ENCODE measurements at regions not wholly inside any gene's neighbourhood (a gene's known extent, or its start where the extent isn't known, plus 50 kb on each side); places are given as distances from the start of the nearest gene placed in this dataset.
A peak's percentile ranks its signal among the peaks of the same experiment; 100 is the strongest.
"Not testable (repeated sequence)": the region's sequence is repeated elsewhere in the genome, so short reads cannot be mapped to it uniquely, and the experiment has no call there.

DNA sequence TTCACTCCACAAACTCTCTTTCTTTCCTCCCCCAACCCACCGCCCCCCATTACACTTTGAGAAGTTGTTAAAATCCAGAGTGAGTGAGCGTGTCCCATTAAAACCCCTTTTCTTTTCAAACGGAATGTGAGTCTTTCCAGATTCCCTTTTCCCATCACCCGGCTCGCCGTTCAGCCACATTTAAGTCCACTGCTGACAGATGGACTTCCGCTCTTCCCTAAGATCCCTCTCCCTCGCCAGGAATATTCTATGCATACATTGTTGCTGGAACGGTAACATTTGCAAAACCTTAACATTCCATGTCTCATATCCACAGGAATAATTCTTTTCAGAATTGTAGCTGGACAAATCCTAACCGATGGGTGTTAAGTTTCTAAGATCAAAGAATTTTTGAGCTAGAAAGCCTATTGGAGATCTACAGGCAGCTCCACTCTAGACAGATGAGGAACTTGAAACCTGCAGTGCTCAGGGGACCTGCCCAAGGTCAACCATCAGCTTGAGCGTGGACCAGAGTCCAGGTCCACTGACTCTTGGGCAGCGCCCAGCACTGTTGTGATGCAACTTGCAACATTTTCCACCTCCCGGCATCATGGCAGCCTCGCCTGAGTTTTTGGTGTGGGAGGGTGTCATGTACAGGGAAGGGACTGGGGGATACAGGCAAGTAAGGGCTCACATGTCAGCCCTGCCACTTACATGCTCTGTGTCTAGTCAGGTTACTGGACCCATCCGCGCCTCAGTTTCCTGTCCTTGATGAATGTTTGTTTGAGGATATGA lies 500.1 kb downstream of the CCDC171 start:
- Histone ChIP-seq H3K27me3 (ENCODE audit: insufficient read depth, low read length) (no peaks in the 10 kb centered on the region), H2AFZ (ENCODE audit: low read length, unreplicated experiment) (no peak overlapping the region), H3K36me3 (ENCODE audit: insufficient read depth, low read length) (no peaks in the 10 kb centered on the region)

DNA sequence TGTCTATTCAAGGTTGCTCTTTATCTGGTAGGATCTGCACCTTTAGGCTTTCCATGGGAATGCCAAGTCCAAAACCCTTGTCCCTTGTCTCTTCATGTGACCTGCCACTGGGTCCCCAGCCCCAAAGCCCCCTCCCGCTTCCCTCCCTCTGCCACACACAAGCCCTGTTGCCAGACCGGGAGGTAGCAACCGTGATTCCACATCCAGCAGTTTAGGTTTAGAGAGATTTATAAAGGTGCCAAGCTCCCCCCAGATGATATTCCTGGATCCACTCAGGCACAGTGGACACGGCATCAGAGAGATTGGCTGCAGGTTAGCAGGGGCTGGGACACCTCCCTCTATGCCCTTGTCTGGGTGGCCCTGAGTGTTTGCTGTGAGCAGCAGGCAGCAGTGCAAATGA lies 504.7 kb downstream of the CCDC171 start:
- H3K4me3 ChIP-seq (ENCODE audit: low read depth, low read length), result no peak overlapping the region
- H3K27me3 ChIP-seq (ENCODE audit: insufficient read depth, low read length), result no peaks in the 10 kb centered on the region
- no peak overlapping the region for H2AFZ ChIP-seq (ENCODE audit: low read length, unreplicated experiment)
- H3K4me1 ChIP-seq (ENCODE audit: control insufficient read depth, insufficient read depth, low read length, unreplicated experiment), result peaks cover 13% of the 10 kb centered on the region
- no peaks in the 10 kb centered on the region for H3K79me2 ChIP-seq (ENCODE audit: control insufficient read depth, insufficient read depth, low read length, unreplicated experiment)
- no peak overlapping the region for H3K27ac ChIP-seq (ENCODE audit: low read depth, low read length)
- no peaks in the 10 kb centered on the region for H3K36me3 ChIP-seq (ENCODE audit: insufficient read depth, low read length)

More for the DNA sequence above, 500.1 kb downstream of the CCDC171 start:
- Histone ChIP-seq H3K4me1 (ENCODE audit: control insufficient read depth, insufficient read depth, low read length, unreplicated experiment) (peaks cover 5% of the 10 kb centered on the region), H3K4me3 (ENCODE audit: low read depth, low read length) (no peak overlapping the region), H3K27ac (ENCODE audit: low read depth, low read length) (no peak overlapping the region), H3K79me2 (ENCODE audit: control insufficient read depth, insufficient read depth, low read length, unreplicated experiment) (no peaks in the 10 kb centered on the region)

DNA sequence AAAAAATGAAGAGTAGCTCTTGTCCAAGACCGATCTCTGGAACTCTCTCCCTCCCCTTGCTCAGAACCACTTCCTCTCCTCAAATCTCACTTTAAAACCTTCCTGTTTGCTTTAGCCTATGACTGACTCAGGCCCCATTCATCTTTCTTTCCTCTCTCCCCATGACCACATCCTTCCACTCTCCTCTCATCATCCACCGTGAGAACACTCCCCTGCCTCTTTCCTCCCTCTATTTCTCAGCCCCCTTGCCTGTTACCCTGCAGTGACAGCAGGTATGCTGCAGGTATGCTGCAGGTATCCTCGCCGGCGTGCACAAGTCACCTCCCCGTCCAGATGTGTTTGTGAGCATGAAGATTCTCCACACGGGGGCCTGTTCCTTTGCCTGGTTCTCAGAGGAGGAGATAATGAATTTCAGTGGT lies 505.3 kb downstream of the CCDC171 start:
- Histone ChIP-seq H3K4me3 (ENCODE audit: low read depth, low read length) (no peak overlapping the region), H3K27me3 (ENCODE audit: insufficient read depth, low read length) (no peaks in the 10 kb centered on the region), H3K79me2 (ENCODE audit: control insufficient read depth, insufficient read depth, low read length, unreplicated experiment) (no peaks in the 10 kb centered on the region), H3K4me1 (ENCODE audit: control insufficient read depth, insufficient read depth, low read length, unreplicated experiment) (peaks cover 19% of the 10 kb centered on the region), H2AFZ (ENCODE audit: low read length, unreplicated experiment) (no peak overlapping the region), H3K27ac (ENCODE audit: low read depth, low read length) (peak overlapping the region; percentile 47), H3K36me3 (ENCODE audit: insufficient read depth, low read length) (no peaks in the 10 kb centered on the region)

GRCh38 chr9:16060436-16061129 lies 507.7 kb downstream of the CCDC171 start:
- Histone ChIP-seq H2AFZ (ENCODE audit: low read length, unreplicated experiment) (no peak overlapping the region), H3K4me1 (ENCODE audit: control insufficient read depth, insufficient read depth, low read length, unreplicated experiment) (peaks cover 28% of the 10 kb centered on the region), H3K27me3 (ENCODE audit: insufficient read depth, low read length) (no peaks in the 10 kb centered on the region), H3K27ac (ENCODE audit: low read depth, low read length) (no peak overlapping the region), H3K36me3 (ENCODE audit: insufficient read depth, low read length) (no peaks in the 10 kb centered on the region), H3K79me2 (ENCODE audit: control insufficient read depth, insufficient read depth, low read length, unreplicated experiment) (no peaks in the 10 kb centered on the region), H3K4me3 (ENCODE audit: low read depth, low read length) (no peak overlapping the region)

GRCh38 chr9:16062542-16063240 lies 509.8 kb downstream of the CCDC171 start:
- Histone ChIP-seq H3K27ac (ENCODE audit: low read depth, low read length) (peak overlapping the region; percentile 52), H2AFZ (ENCODE audit: low read length, unreplicated experiment) (peak overlapping the region; percentile 29), H3K4me3 (ENCODE audit: low read depth, low read length) (peak overlapping the region; percentile 19; the same call in 1 of the 2 replicates), H3K36me3 (ENCODE audit: insufficient read depth, low read length) (no peaks in the 10 kb centered on the region), H3K79me2 (ENCODE audit: control insufficient read depth, insufficient read depth, low read length, unreplicated experiment) (no peaks in the 10 kb centered on the region), H3K4me1 (ENCODE audit: control insufficient read depth, insufficient read depth, low read length, unreplicated experiment) (peaks cover 24% of the 10 kb centered on the region), H3K27me3 (ENCODE audit: insufficient read depth, low read length) (no peaks in the 10 kb centered on the region)

DNA sequence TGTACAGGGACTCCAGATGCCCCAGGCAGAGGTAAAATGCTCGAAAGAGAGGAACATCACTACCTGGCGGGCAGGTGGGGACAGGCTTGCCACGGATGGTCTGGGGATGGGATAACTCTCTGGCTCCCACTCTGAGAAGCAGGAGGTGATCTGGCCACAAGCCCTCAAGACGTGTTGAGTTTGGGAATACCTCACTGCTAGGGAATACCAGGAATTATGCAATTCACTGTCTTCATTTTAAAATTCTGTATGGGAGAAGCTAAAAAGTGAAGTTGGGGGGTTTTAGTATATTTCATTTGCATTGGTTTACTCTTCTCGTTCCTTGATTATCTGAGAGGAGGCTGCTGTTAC lies 510.4 kb downstream of the CCDC171 start:
- H2AFZ ChIP-seq (ENCODE audit: low read length, unreplicated experiment), result peak overlapping the region; percentile 29

GRCh38 chr9:16064771-16065170 lies 511.9 kb downstream of the CCDC171 start:
- Histone ChIP-seq H3K36me3 (ENCODE audit: insufficient read depth, low read length) (no peaks in the 10 kb centered on the region), H2AFZ (ENCODE audit: low read length, unreplicated experiment) (no peak overlapping the region), H3K27me3 (ENCODE audit: insufficient read depth, low read length) (no peaks in the 10 kb centered on the region), H3K27ac (ENCODE audit: low read depth, low read length) (no peak overlapping the region), H3K79me2 (ENCODE audit: control insufficient read depth, insufficient read depth, low read length, unreplicated experiment) (no peaks in the 10 kb centered on the region), H3K4me1 (ENCODE audit: control insufficient read depth, insufficient read depth, low read length, unreplicated experiment) (peaks cover 16% of the 10 kb centered on the region), H3K4me3 (ENCODE audit: low read depth, low read length) (no peak overlapping the region)

More for the DNA sequence above, 510.4 kb downstream of the CCDC171 start:
- no peaks in the 10 kb centered on the region for H3K36me3 ChIP-seq (ENCODE audit: insufficient read depth, low read length)
- H3K27me3 ChIP-seq (ENCODE audit: insufficient read depth, low read length), result no peaks in the 10 kb centered on the region
- peaks cover 22% of the 10 kb centered on the region for H3K4me1 ChIP-seq (ENCODE audit: control insufficient read depth, insufficient read depth, low read length, unreplicated experiment)
- H3K79me2 ChIP-seq (ENCODE audit: control insufficient read depth, insufficient read depth, low read length, unreplicated experiment), result no peaks in the 10 kb centered on the region
- peak overlapping the region; percentile 52 for H3K27ac ChIP-seq (ENCODE audit: low read depth, low read length)
- peak overlapping the region; percentile 19; the same call in 1 of the 2 replicates for H3K4me3 ChIP-seq (ENCODE audit: low read depth, low read length)

- not testable (repeated sequence) for H3K27me3 ChIP-seq (ENCODE audit: insufficient read depth, low read length); H3K36me3 ChIP-seq (ENCODE audit: insufficient read depth, low read length); H3K4me3 ChIP-seq (ENCODE audit: low read depth, low read length); H3K27ac ChIP-seq (ENCODE audit: low read depth, low read length); H2AFZ ChIP-seq (ENCODE audit: low read length, unreplicated experiment); H3K79me2 ChIP-seq (ENCODE audit: control insufficient read depth, insufficient read depth, low read length, unreplicated experiment)
- peaks cover 16% of the 10 kb centered on the region for H3K4me1 ChIP-seq (ENCODE audit: control insufficient read depth, insufficient read depth, low read length, unreplicated experiment)
Observed at GRCh38 chr9:16066201-16066600, 513.4 kb downstream of the CCDC171 start.

- H3K79me2 ChIP-seq (ENCODE audit: control insufficient read depth, insufficient read depth, low read length, unreplicated experiment), result no peaks in the 10 kb centered on the region
- no peak overlapping the region for H2AFZ ChIP-seq (ENCODE audit: low read length, unreplicated experiment)
- no peak overlapping the region for H3K27ac ChIP-seq (ENCODE audit: low read depth, low read length)
- H3K27me3 ChIP-seq (ENCODE audit: insufficient read depth, low read length), result no peaks in the 10 kb centered on the region
- H3K36me3 ChIP-seq (ENCODE audit: insufficient read depth, low read length), result no peaks in the 10 kb centered on the region
- H3K4me3 ChIP-seq (ENCODE audit: low read depth, low read length), result no peak overlapping the region
- peaks cover 5% of the 10 kb centered on the region for H3K4me1 ChIP-seq (ENCODE audit: control insufficient read depth, insufficient read depth, low read length, unreplicated experiment)
Observed at GRCh38 chr9:16068476-16068875, 515.6 kb downstream of the CCDC171 start.

DNA sequence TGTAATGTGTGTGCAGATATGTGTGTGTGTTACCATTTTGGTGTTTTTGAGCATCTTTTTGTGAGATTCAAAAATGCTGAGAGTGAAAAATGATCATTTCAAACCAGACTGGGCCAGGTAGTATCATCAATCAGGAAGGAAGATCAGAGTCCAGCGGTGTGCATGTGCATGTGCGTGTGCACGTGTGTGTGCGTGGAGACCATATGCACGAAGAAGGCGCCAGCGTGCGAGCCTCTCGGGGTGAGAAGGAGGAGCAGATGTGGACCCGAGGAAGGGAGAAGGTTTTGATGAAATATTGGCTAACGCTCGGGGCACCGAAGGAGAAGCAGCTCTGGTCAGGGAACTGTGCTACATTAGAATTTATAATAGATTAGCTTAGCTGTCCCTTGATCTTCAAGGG lies 516.4 kb downstream of the CCDC171 start:
- H2AFZ ChIP-seq (ENCODE audit: low read length, unreplicated experiment), result no peak overlapping the region
- no peaks in the 10 kb centered on the region for H3K4me1 ChIP-seq (ENCODE audit: control insufficient read depth, insufficient read depth, low read length, unreplicated experiment)
- no peaks in the 10 kb centered on the region for H3K27me3 ChIP-seq (ENCODE audit: insufficient read depth, low read length)
- H3K79me2 ChIP-seq (ENCODE audit: control insufficient read depth, insufficient read depth, low read length, unreplicated experiment), result no peaks in the 10 kb centered on the region
- no peaks in the 10 kb centered on the region for H3K36me3 ChIP-seq (ENCODE audit: insufficient read depth, low read length)
- no peak overlapping the region for H3K4me3 ChIP-seq (ENCODE audit: low read depth, low read length)
- no peak overlapping the region for H3K27ac ChIP-seq (ENCODE audit: low read depth, low read length)
